Duodenal mucosa (tissue), 2 donors: ENCODE measurements at regions not wholly inside any gene's neighbourhood (a gene's known extent, or its start where the extent isn't known, plus 50 kb on each side); places are given as distances from the start of the nearest gene placed in this dataset.

Experiments
- H3K27ac ChIP-seq: one replicate; pipeline ENCODE4 v1.7.0; 2013; ENCODE audit warnings: low read depth, low read length
- H3K27me3 ChIP-seq, 2 donors: one replicate each; pipeline ENCODE4 v1.7.0; 2013; ENCODE audit warnings: low read length in 2 of 2, control low read depth in 1 of 2; ENCODE audit not compliant: insufficient read depth in 2 of 2, control insufficient read depth in 1 of 2
- H3K36me3 ChIP-seq, 2 donors: one replicate each; pipeline ENCODE4 v1.7.0; 2013; ENCODE audit warnings: low read length in 2 of 2, control low read depth in 1 of 2; ENCODE audit not compliant: insufficient read depth in 2 of 2, control insufficient read depth in 1 of 2
- H3K4me1 ChIP-seq, 2 donors: one replicate each; pipeline ENCODE4 v1.7.0; 2013; ENCODE audit warnings: low read length in 2 of 2, control low read depth in 1 of 2; ENCODE audit not compliant: insufficient read depth in 2 of 2, control insufficient read depth in 1 of 2
- H3K4me3 ChIP-seq, 2 donors: one replicate each; pipeline ENCODE4 v1.7.0; 2013; ENCODE audit warnings: low read length in 2 of 2, low read depth in 1 of 2
- H3K9ac ChIP-seq, 2 donors: one replicate each; pipeline ENCODE4 v1.7.0; 2013; ENCODE audit warnings: low read length in 2 of 2, low read depth in 1 of 2
- H3K9me3 ChIP-seq, 2 donors: one replicate each; pipeline ENCODE4 v1.7.0; 2013; ENCODE audit warnings: low read length in 2 of 2, control low read depth in 1 of 2; ENCODE audit not compliant: control insufficient read depth in 1 of 2

- Histone ChIP-seq H3K9me3 (no peaks in the 10 kb centered on the region), H3K4me3 (no peak overlapping the region), H3K4me1 (peaks cover 22 to 25% of the 10 kb centered on the region in 2 donors), H3K9ac (no peak overlapping the region), H3K27me3 (no peaks in the 10 kb centered on the region), H3K27ac (no peak overlapping the region), H3K36me3 (no peaks in the 10 kb centered on the region)
These were observed 441.6 kb upstream of the KLF4 start for GRCh38 chr9:107931071-107931715.

- Histone ChIP-seq H3K4me3 (no peak overlapping the region), H3K27ac (no peak overlapping the region), H3K9me3 (no peaks in the 10 kb centered on the region), H3K9ac (no peak overlapping the region), H3K36me3 (no peaks in the 10 kb centered on the region), H3K27me3 (no peaks in the 10 kb centered on the region), H3K4me1 (peaks cover 22 to 25% of the 10 kb centered on the region in 2 donors)
These were observed 439.9 kb upstream of the KLF4 start for GRCh38 chr9:107929443-107929842.

- Histone ChIP-seq H3K36me3 (no peaks in the 10 kb centered on the region), H3K27ac (no peak overlapping the region)
These were observed 439.3 kb upstream of the KLF4 start for GRCh38 chr9:107928701-107929371.

DNA sequence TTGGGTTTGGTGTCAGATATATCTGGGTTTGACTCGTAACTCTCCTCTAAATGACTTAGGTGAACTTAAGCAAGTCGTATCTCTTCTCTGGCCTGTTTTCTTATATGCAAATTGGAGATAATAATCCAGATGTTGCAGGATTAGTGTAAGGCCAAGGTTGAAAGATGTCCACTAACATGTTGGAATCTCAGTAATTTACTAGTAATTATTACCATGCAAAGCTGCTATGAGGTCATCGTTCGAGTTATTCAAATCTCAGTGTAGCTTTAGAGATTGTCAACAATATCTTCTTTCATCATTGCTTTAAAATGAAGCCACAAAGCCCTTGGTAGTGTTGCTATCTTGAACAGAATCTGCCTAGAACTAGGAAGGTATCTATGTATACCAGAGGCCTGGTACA lies 437.7 kb upstream of the KLF4 start:
- Histone ChIP-seq H3K9me3 (peaks cover 0 to 4% of the 10 kb centered on the region in 2 donors), H3K27ac (no peak overlapping the region), H3K36me3 (no peaks in the 10 kb centered on the region), H3K4me3 (no peak overlapping the region), H3K9ac (no peak overlapping the region), H3K4me1 (peaks cover 22 to 25% of the 10 kb centered on the region in 2 donors), H3K27me3 (no peaks in the 10 kb centered on the region)

More at GRCh38 chr9:107928701-107929371, 439.3 kb upstream of the KLF4 start:
- no peaks in the 10 kb centered on the region for H3K27me3 ChIP-seq
- H3K9me3 ChIP-seq = peaks cover 0 to 2% of the 10 kb centered on the region in 2 donors
- no peak overlapping the region for H3K4me3 ChIP-seq
- no peak overlapping the region for H3K9ac ChIP-seq
- H3K4me1 ChIP-seq = peaks cover 22 to 25% of the 10 kb centered on the region in 2 donors

- Histone ChIP-seq H3K36me3 (no peaks in the 10 kb centered on the region), H3K27ac (no peak overlapping the region), H3K4me1 (peaks cover 13 to 16% of the 10 kb centered on the region in 2 donors), H3K9me3 (peaks cover 0 to 4% of the 10 kb centered on the region in 2 donors), H3K4me3 (no peak overlapping the region), H3K9ac (no peak overlapping the region), H3K27me3 (no peaks in the 10 kb centered on the region)
These were observed 436.3 kb upstream of the KLF4 start for GRCh38 chr9:107925749-107926297.

DNA sequence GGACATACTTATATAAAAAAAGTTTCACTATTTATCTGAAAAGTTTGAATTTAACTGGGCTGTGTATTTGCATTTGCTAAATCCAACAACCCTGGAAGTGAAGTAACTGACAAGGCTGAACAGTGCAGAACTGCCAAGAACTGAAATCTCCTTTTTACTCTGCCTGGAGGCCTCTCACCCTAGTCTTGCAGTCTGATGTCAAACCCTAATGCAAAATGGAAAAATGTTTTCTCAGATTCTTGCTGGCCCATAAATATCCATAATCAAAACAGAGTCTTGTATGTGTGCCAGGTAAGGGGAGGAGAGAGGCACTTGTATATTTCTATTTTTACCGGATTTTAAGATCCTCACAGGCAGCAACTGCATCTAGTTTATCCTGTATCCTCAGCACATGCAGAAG lies 432.7 kb upstream of the KLF4 start:
- no peak overlapping the region for H3K9ac ChIP-seq
- H3K4me1 ChIP-seq = peaks cover 0 to 4% of the 10 kb centered on the region in 2 donors
- no peaks in the 10 kb centered on the region for H3K36me3 ChIP-seq
- no peak overlapping the region for H3K4me3 ChIP-seq
- no peaks in the 10 kb centered on the region for H3K27me3 ChIP-seq
- H3K9me3 ChIP-seq = peaks cover 0 to 4% of the 10 kb centered on the region in 2 donors
- no peak overlapping the region for H3K27ac ChIP-seq

GRCh38 chr9:107919263-107919662 lies 429.7 kb upstream of the KLF4 start:
- H3K27me3 ChIP-seq = no peaks in the 10 kb centered on the region
- H3K36me3 ChIP-seq = no peaks in the 10 kb centered on the region
- H3K4me1 ChIP-seq = peaks cover 0 to 4% of the 10 kb centered on the region in 2 donors
- H3K27ac ChIP-seq = no peak overlapping the region
- peaks cover 0 to 4% of the 10 kb centered on the region in 2 donors for H3K9me3 ChIP-seq
- no peak overlapping the region for H3K9ac ChIP-seq
- H3K4me3 ChIP-seq = no peak overlapping the region

- Histone ChIP-seq H3K4me1 (peaks cover 0 to 4% of the 10 kb centered on the region in 2 donors), H3K9ac (no peak overlapping the region), H3K27ac (no peak overlapping the region), H3K4me3 (no peak overlapping the region), H3K27me3 (no peaks in the 10 kb centered on the region), H3K36me3 (no peaks in the 10 kb centered on the region), H3K9me3 (peaks cover 0 to 1% of the 10 kb centered on the region in 2 donors)
These were observed 429.2 kb upstream of the KLF4 start for GRCh38 chr9:107918749-107919148.

GRCh38 chr9:107914151-107914550 lies 424.6 kb upstream of the KLF4 start:
- Histone ChIP-seq H3K4me3 (no peak overlapping the region), H3K27me3 (no peaks in the 10 kb centered on the region), H3K36me3 (no peaks in the 10 kb centered on the region), H3K27ac (no peak overlapping the region), H3K4me1 (peaks cover 0 to 4% of the 10 kb centered on the region in 2 donors), H3K9ac (no peak overlapping the region), H3K9me3 (peaks cover 0 to 7% of the 10 kb centered on the region in 2 donors)

DNA sequence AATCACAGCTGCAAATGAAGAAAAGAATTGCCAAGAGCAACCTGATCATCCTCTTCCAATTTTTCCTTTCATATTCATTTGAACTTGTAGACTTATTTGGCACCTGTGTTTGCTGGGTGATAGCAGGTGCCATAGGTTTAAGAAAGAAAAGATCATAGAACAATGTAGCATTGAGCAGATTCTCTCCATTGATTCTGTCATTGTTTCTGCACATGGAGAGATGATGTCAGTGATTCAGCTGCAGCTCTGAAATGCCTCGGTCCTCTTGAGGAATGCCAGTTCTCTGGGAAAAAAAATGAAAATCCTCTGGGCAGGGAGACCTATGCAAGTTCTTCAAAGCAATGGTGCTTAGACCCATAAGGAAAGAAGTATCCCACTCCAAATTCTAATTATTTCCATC lies 418.1 kb upstream of the KLF4 start:
- Histone ChIP-seq H3K36me3 (no peaks in the 10 kb centered on the region), H3K4me3 (no peak overlapping the region), H3K4me1 (no peaks in the 10 kb centered on the region)

More for the DNA sequence above, 418.1 kb upstream of the KLF4 start:
- Histone ChIP-seq H3K27ac (no peak overlapping the region), H3K9me3 (peaks cover 0 to 7% of the 10 kb centered on the region in 2 donors), H3K9ac (no peak overlapping the region), H3K27me3 (no peaks in the 10 kb centered on the region)
